ENCODE measurements at regions not wholly inside any gene's neighbourhood (a gene's known extent, or its start where the extent isn't known, plus 50 kb on each side); places are given as distances from the start of the nearest gene placed in this dataset.

GRCh38 chr6:132070356-132070755 is 119.2 kb upstream of the CCN2 start:
- TF ChIP-seq CTCF (IDR thresholded peaks at IDR 0.05 in 2 of 3, conservative IDR thresholded peaks at IDR 0.05 in 1 of 3; ENCODE audit: control insufficient read depth in 2 of 3, extremely low read depth in 1 of 3, insufficient read depth in 1 of 3, low read depth in 3 of 3, low read length in 3 of 3) (no peak), POLR2AphosphoS2 (IDR thresholded peaks at IDR 0.05; ENCODE audit: low read depth, low read length) (no peak), ATF2 (IDR thresholded peaks at IDR 0.05; ENCODE audit: low read length) (no peak), DPF2 (IDR thresholded peaks at IDR 0.05) (no peak)

All from GM12878 (cell line).